HuH-7.5 (cell line): ENCODE measurements at regions not wholly inside any gene's neighbourhood (a gene's known extent, or its start where the extent isn't known, plus 50 kb on each side); places are given as distances from the start of the nearest gene placed in this dataset.
"Not testable (repeated sequence)": the region's sequence is repeated elsewhere in the genome, so short reads cannot be mapped to it uniquely, and the experiment has no call there.

Source experiments
- DNase-seq: peaks from one replicate; pipeline ENCODE4 v3.0.0; 2011; ENCODE audit warnings: low spot score

GRCh38 chr16:26595199-26595598 is 471.5 kb upstream of the C16orf82 start:
- DNase-seq = no peak

DNA sequence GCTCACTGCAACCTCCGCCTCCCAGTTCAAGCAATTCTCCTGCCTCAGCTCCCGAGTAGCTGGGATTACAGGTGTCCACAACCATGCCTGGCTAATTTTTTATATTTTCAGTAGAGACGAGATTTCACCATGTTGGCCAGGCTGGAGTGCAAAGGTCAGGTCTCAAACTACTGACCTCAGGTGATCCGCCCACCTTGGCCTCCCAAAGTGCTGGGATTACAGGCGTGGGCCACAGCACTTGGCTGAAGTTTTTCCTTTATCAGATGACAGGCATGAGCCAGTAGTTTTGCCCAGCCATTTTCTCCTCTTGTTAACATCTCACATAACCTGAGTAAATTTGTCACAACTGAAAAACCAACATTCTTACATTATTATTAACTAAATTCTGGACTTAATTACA is 470.7 kb upstream of the C16orf82 start:
- not testable (repeated sequence) for DNase-seq

DNA sequence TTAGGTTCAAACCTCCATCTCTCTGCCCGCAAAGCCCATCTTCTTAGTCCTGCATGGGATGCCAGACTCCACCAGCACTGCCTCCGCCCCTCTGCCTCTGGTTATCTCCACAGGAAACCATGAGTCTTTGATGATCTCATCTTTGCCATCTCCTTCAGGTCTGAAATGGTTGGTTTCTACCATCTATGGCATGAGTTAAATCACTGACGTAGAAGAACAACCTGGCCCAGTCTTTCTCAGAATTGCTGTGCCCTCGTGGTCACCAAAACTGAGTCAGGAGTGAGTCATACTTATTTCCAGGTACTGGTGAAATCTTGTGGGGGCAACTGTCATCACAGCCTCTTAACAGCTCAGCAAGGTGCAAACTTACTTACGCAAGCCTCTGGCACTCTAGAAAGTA is 468.7 kb upstream of the C16orf82 start:
- no peak for DNase-seq

DNA sequence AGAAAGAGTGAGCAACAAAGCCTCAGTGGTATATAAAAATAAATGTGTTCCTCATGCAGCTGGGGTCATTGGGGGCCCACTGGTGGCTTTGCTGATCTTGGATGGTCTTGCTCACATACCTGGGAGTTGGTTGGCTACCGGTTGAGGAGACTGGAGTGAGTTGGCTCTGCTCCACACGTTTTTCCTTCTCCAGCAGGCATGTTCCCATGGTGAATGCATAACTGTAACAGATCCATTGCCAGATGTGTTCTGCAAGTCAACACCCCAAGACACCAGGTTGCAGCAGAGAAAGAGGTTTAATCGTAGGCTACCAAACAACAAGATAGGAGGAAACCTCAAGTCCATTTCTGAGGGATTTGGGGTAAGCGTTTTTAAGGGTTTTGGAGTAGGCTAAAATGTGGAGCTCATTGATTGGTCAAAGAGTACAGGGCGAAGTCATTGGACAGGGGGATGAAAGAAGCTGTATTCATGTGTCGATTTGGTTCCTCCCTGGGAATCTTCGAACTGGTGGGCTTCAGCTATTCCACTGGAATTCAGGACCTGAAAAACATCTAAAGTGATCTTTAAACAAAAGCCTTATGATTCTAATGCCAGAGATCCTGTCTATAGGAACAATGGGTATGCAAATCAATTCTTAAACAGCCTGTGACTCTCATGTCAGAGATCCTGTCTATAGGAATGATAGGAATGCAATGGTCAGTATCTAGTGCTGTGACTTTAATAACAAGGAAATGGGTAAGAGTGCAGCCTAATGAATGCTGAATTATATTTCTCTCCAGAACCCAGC is 467.5 kb upstream of the C16orf82 start:
- DNase-seq = no peak

DNA sequence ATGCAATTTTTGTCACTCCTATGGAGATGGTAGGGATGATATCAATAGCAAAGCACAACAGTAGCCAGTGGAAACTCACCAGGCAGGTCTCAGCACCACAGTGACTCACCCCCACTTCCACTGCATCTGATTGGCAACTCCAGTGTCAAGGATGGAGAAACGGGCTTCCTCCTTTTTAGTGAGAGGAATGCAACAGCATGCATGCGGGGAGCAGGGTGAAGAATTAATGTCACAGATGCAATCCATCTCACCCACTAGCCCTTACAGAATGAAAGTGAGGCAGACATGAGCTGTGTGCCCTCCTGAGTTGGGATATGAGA is 467.0 kb upstream of the C16orf82 start:
- DNase-seq = no peak

DNA sequence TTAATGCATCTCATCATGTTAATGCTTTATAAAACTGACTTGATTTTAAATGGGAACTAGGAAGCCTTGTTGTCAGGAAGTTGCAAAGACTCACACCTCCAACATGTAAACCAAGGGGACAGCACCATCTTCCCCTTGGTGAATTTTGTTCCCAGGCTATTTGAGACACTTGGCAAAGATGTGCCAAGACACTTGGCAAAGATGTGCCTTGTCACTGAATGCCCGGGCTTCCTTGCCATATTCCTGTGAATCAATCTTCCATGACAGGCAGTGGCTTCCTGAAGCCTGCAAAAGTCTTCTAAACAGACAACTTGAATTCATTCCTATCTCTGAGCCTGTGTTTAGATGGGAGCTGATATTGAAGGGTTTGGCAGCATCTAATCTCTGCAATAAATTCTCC is 465.4 kb upstream of the C16orf82 start:
- no peak for DNase-seq

DNA sequence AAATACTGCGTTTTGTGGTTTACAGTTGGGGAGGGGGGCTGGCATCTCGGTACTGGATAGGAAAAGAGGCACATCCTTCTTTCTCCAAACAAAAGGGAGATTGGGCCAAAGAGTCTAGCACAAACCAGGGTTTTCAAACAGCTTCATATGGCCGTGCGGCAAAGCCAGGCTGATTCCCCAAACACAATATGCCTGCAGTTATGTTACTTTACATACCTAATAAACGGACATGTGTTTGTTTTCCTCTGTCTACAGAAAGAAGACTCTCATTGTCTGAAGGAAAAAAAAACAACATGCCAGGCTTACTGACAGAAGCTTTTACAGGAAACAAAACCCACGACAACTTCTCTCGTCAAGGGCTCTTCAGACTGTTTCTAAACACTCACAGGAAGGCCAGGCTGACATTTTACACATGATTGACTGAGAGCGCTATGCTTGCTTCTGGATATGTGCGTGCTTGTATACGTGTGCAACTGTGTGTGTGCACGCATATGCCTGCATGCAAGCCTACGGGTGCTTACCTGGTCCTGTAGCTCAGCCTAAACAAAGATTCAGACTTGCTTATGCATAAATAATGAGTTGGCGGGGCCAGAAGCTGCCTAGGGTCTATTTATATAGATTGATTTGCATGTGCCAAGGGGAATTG is 461.0 kb upstream of the C16orf82 start:
- DNase-seq = no peak

GRCh38 chr16:26606381-26607150 is 460.2 kb upstream of the C16orf82 start:
- DNase-seq = no peak

DNA sequence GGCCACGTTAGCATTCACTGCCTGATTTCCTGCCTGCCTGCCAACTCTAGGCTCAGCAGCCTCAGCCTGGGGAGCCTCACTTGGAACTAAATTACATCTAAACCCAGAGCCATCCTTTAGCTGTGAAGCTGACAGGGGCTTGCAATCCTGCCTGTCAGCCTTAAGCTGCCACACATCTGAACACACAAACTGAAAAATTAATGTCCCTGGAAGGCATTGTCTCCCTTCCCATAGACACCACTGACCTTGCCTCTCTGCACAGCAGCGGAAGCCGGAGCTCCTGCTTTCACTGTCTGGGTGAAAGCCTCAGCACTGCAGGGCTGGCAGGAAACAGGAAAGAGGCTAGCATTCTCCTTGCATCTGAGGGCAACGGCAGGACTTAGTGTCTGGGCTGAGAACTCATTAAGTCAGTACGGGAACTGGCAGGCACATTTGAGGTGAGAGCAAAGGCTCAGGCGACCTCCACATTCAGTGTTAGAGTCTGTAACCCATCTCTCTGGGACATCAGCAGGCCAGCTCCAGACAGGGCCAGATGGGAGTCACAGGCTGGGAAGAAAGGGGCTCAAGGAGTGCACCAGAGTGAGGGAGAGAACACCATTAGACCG is 452.4 kb upstream of the C16orf82 start:
- DNase-seq = no peak

DNA sequence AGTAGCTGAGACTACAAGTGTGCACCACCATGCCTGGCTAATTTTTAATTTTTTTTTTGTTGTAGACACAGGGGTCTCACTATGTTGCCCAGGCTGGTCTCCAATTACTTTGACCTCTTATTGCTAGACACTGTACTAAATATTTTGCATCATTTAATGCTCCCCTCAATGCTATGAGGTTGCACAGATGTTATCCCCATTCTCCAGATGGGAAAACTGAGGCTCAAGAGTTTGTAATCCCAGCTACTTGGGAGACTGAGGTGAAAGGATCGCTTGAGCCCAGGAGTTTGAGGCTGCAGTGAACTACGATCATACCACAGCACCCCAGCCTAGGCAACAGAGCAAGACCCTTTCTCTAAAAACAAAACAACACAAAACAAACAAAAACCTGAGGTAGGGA is 443.3 kb upstream of the C16orf82 start:
- no peak for DNase-seq

- DNase-seq = no peak
Measured at GRCh38 chr16:26627958-26628357, 438.8 kb upstream of the C16orf82 start.

GRCh38 chr16:26631365-26631764 is 435.4 kb upstream of the C16orf82 start:
- DNase-seq = not testable (repeated sequence)

DNA sequence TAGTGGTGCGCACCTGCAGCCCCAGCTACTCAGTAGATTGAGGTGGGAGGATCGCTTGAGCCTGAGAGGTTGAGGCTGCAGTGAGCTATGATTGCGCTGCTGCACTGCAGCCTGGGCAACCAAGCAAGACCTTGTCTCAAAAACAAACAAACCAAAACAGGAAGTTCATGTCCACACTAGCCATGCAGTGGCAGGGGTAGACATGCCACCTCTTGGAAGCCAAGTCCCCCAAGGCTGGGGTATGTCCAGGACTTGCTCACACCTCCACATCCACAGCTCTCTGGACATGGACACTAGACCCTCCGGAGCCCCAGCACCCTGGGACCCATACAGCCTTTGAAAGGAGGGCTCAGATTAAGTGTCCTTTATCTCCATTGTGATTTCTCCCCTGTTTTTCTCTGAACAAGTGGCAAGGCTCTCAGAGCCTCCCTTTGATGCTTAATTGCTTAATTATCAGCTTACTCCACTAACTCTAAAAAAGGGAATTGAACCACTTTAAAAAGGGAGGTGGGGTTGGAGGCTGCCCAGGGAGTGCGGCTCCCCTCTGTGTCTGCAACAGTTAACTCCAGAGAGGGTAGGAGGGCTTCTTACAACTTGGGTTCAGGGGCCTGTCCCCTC is 424.6 kb upstream of the C16orf82 start:
- no peak for DNase-seq

- DNase-seq = no peak
Measured at GRCh38 chr16:26643519-26643918, 423.2 kb upstream of the C16orf82 start.

DNA sequence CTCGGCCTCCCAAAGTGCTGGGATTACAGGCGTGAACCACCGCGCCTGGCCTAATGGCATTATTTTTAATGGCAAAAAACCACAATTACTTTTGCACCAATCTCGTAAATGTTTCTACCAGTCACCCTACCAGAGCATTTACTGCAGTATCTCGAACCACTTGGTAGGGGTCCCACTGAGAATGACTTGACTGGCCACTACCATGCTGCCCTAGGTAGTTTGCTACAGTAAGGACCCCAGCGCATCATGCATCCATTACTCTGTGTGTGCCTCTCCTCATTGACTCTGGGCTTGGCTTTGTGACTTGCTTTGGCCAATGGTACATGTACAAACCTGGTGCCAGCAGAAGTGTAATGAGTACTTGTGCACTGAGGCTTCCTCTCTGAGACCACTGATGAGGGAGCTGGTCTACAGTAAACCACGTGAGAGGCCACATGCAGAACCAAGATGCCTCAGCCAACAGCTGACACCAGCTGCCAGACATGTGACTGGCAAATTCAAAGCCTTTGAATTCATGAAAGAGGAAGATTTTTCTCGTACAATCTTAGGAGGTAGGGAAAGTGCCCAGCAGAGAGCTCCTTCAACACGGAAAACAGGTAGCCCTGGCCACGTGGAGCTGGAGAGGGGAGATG is 421.7 kb upstream of the C16orf82 start:
- no peak for DNase-seq

DNA sequence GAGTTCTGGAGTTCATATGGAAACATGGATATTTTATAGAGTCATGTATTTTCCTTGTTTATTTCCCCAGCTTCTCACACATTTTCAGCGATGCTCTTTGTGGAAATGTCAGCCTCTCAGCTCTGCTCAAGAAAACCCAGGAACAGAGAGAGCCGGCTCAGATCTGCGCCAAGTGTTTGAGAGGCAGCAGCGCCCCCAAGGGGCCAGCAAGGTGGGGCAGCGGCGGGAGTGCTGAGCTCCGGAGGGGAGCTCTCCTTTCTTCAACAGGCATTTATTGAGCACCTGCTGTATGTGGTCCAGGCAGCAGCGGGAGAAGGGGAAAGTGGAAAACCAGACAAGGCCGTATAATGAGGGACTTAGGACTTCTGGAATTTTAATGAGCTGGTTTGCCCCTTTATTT is 421.1 kb upstream of the C16orf82 start:
- no peak for DNase-seq

GRCh38 chr16:26647870-26648269 is 418.9 kb upstream of the C16orf82 start:
- no peak for DNase-seq

- DNase-seq = no peak
Measured at GRCh38 chr16:26648851-26649250, 417.9 kb upstream of the C16orf82 start.

DNA sequence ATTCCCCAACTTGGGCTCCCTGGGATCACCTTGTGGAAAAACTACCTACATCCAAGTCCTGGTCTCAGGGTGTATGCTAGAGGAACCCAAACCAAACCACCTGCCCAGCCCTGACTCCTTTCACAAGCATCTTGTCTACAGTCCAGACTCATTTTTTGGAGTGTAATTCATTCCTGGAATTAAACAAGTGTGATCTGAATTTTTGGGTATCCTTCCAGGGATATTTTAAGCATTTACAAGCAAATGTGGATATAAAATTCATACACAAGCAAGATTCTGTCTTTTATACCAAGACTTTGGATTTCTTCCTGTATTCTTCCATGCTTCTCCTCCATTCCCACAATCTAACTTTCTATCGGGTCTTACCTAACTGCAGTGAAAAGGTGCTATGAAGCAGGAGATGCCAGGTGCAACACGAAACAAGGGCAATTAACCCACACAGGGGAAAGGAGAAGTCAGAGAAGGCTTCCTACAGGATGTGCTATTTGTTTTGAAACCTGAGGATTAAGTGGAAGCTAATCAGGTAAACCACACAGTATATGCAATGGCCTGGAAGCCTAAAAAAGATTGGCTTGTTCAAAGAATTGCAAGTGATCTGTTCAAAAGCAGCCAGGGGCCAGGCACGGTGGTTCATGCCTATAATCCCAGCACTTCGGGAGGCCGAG is 417.2 kb upstream of the C16orf82 start:
- no peak for DNase-seq

GRCh38 chr16:26651464-26651863 is 415.3 kb upstream of the C16orf82 start:
- no peak for DNase-seq

GRCh38 chr16:26651884-26652283 is 414.8 kb upstream of the C16orf82 start:
- DNase-seq = no peak
